Retina (tissue), 1 donor: ENCODE measurements at regions not wholly inside any gene's neighbourhood (a gene's known extent, or its start where the extent isn't known, plus 50 kb on each side); places are given as distances from the start of the nearest gene placed in this dataset.
"Not testable (repeated sequence)": the region's sequence is repeated elsewhere in the genome, so short reads cannot be mapped to it uniquely, and the experiment has no call there.

ENCODE experiments used
- DNase-seq: peaks from one replicate; pipeline ENCODE4 v3.0.0-alpha.2; 2016

DNA sequence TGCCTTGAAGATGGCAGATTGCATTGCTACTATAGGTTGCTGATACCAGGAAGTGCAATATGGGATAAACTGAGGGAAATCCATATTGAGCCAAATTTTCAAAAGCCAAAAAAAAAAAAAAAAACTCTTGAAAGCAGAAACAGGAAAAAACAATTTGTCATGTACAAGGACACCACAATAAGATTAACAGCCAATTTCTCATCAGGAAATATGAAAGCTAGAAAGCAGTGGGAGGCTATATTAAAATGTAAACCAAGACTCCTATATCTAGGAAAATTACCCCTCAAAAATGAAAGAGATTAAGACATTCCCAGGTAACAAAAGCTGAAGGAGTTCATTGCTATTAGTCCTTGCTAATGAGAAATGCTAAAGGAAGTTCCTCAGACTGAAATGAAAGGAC is 462.8 kb upstream of the DPH6 start:
- DNase-seq = no peak

DNA sequence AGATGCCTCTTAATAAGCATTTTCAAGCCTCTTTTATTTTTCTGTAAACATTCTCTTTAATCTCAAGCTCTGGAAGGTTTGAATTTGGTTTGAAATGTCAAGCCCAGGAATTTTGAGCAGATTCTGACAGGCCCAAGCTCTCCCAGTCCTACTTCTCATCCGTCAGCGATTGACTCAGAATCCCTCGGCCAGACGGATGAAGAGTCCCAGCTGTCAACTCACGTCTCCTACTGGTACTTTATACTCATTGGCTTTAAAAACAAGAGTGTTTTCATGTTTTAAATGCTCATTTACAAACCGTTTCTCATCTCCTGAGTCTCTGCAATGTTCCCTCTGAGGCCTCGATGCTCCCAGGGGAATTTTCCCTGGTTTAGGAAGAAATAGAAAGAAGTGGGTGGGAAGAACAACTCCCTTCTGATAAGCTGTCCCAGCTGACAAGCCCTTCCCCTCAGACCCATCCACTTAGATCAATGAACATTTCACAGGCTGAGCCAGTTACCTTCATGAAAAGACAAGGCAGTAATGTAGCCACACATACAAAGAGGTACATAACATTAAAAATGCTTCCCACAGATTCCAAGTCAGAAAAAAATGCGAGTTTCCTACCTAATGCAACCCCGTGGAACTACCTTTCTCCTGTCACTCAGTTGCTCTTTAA is 478.2 kb upstream of the DPH6 start:
- peak; percentile 28 for DNase-seq

- no peak for DNase-seq
Observed at GRCh38 chr15:36026627-36027283, 480.8 kb upstream of the DPH6 start.

DNA sequence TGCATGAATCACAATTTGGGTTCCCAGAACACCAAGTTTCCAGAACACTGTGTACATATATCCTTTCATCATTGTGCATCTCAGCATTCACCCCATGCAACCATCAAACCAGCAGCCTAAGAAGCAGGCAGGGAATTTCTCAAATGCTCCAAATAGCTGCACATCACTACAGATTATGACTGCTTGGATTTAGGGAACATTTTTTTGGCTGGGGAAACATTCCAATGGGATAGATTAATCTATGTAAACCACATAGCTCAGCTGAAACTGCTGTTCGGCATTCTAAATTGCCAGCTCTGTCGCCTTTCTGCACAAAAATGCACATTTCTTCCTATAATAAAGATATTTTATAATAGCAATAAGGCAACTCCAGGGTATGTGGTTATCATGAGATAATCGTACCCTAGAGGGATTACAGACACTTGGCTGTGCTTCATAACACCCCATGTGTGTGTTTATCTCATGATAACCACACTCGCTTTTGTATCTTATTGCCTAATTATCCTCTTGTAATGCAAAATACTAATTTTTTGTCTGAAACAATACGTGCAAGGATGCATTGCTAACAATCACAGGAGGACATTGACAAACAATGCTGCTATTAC is 483.7 kb upstream of the DPH6 start:
- DNase-seq = no peak

DNA sequence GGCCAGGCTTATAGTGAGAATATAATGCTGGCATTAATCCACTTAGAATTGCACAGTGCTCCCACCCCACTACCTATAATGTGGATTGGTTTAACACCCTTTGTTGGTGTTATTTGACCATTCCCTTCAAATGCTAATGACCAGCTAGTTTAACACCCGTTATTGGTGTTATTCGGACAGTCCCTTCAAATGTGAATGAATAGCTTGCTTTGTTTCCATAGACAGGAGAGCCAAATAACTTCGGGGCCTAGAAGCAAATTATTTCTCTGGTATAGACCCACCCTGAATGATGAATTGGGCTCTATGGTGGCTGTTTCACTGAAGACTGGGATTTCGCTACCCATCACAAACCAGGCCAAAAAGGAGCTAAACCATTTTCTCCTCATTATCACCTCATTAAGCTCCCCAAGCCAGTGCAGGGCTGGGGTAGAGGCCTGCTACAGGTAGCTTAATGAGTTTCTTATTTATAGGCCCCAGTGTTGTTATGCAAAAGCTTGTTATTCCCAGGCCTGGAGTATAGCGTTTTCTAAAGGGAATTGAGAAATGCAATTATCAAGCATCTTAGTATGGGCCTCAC is 494.1 kb upstream of the DPH6 start:
- DNase-seq = no peak

DNA sequence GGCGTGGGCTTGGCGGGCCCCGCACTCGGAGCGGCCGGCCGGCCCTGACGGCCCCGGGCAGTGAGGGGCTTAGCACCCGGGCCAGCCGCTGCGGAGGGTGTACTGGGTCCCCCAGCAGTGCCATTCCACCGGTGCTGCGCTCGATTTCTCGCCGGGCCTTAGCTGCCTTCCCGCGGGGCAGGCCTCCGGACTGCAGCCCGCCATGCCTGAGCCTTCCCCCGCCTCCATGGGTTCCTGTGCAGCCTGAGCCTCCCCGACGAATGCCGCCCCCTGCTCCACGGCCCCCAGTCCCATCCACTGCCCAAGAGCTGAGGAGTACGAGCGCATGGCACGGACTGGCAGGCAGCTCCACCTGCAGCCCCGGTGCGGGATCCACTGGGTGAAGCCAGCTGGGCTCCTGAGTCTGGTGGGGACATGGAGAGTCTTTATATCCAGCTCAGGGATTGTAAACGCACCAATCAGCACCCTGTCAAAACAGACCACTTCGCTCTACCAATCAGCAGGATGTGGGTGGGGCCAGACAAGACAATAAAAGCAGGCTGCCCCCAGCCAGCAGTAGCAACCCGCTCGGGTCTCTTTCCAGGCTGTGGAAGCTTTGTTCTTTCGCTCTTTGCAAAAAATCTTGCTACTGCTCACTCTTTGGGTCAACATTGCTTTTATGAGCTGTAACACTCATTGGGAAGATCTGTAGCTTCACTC is 501.2 kb upstream of the DPH6 start:
- DNase-seq = not testable (repeated sequence)

GRCh38 chr15:36050899-36051298 is 504.9 kb upstream of the DPH6 start:
- DNase-seq = peak; percentile 8

DNA sequence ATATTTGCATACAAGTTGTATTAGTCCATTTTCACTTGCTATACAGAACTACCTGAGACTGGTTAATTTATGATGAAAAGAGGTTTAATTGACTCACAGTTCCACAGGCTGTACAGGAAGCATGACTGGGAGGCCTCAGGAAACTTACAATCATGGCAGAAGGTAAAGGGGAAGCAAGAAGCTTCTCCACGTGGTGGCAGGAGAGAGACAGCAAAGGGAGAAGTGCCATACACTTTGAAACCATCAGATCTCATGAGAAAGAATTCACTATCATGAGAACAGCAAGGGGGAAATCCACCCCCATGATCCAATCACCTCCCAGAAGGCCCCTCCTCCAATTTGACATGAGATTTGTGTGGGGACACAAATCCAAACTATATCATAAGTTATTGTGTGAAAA is 506.7 kb upstream of the DPH6 start:
- DNase-seq = not testable (repeated sequence)

DNA sequence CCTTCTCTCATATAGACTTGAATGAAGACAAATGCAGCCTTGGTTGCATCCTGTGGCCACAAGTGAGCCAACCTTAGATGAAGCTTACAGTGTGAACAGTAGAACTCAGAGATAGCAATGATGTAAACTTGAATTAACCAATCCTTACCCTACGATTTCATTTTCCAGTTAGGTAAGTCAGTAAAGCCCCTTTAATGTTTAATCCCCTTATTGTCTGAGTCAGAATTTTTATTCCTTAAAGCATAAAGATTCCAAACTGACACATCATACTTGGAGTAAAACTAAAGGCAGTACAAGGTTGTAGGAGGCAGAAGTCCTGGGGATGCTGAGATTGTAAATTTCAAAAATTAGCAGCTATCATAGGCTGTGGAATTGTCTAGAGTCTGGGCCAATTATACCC is 507.8 kb upstream of the DPH6 start:
- no peak for DNase-seq

- DNase-seq = no peak
Observed at GRCh38 chr15:36059596-36059995, 513.6 kb upstream of the DPH6 start.

DNA sequence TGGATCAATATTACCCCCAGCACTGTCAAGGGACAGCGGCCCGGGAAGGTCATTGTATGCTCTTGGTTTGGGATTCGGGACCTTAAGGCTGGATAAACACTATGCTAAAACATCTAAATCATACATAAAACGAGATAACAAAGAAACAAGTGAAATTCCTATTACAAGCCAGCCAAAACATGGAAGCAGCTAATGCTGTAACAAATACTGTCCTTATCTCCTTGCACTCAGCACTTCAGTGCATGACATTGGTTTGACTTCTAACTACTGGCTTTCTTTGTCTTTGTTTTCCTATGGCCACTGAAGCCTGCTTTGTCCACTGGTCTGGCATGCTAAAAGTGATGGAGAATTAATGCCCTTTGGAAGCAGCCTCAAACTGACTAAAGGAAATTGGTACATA is 516.4 kb upstream of the DPH6 start:
- no peak for DNase-seq

DNA sequence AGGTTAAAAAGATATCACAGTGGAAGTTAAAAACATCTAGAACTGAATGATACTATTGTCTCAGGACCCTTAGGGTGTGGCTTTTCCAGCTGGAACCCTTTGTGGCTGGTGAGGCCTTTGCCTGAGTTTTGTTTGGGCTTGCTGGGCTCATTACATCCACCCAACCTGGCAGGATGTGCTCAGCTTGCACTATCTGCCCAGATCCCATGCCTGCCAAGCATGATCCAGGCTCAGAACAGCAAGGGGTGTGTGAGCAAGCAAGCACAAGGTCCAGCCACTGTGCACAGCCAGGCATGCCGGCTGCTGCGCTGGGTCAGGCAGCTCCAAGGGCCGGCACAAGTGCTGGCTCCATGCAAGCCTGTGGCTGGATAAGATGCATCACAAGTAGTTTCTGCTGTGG is 512.7 kb upstream of the CDIN1 start:
- DNase-seq = no peak

GRCh38 chr15:36067483-36068274 is 511.7 kb upstream of the CDIN1 start:
- DNase-seq = no peak

GRCh38 chr15:36075333-36075732 is 504.1 kb upstream of the CDIN1 start:
- DNase-seq = no peak

- no peak for DNase-seq
Observed at GRCh38 chr15:36079021-36079420, 500.4 kb upstream of the CDIN1 start.

GRCh38 chr15:36080759-36081158 is 498.7 kb upstream of the CDIN1 start:
- no peak for DNase-seq

DNA sequence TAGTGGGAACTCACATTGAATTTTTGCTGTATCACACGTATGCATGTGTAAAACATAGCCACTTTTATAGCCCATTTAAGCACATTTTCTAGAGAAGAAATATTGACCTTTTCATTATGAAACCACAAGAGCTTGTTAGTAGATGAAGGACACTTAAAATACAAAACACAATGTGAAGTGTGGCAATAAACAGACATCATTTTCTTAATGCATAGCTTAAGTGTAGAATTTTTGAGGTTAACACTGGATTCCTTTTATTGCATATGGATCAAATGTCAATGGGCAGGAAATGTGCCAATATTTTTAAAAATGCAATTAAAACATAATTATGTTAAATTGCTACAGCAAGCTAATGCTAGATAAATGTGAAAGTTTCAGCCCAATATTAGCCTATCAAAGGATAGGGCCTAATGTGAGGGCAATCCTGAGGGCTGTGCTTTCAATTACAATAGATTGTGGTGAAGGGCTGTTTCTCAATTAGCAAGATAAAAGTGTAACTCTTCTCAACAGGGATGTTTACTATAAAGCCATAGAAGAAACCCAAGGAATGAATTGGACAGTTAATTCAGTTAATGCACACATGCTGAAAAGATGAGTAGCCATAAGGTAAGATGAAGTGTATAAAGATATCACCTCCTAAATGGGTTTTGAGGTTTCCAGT is 489.0 kb upstream of the CDIN1 start:
- no peak for DNase-seq

DNA sequence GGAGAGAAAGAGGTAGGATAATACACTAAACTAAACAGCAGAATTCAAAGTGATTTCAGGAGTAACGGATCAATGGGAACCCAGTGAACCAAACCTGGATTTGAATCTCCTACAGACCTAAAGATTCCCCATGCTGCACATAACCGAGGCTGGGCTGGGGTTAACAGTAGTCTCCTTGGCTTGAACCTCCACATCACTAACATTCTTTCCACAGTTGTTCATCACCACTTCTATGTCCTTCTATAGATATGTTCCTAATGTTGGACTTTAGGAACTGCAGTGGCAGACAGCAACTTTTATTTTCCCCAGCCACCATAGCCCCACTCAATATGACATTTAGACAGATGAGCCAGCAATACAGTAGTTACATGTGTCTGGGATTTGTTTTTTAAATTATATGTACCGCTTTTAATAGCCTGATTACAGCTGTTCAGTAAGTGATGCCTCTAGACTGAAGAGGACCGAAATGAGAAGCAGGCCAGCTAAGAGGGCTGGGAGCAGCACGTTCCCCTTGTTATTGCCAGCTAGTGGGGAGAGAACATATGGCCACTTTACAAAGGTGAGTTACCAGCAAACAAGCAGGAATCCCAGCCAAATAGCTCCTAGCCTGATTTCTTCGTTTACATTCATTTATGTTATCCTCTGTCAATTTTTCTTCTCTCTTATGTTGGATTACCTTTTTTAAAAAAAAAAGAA is 472.6 kb upstream of the CDIN1 start:
- DNase-seq = no peak

DNA sequence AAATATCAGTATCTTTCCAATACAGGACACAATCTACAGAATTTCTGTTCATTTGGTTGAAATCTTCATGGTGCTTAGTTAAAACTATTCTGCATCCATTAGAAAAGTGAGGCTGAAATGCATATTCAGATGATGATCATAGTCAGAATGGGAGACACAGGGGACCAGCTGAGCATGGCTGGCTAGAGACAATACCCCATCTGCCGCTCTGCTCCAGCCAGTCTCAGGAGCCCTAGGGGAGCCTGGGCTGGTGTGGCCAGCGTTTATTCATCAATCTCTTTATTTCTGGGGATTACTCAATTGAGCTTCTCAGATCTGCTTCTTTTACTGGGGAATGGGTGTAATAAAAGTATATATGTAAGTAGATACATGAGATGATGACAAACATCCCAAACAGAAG is 470.9 kb upstream of the CDIN1 start:
- DNase-seq = no peak

DNA sequence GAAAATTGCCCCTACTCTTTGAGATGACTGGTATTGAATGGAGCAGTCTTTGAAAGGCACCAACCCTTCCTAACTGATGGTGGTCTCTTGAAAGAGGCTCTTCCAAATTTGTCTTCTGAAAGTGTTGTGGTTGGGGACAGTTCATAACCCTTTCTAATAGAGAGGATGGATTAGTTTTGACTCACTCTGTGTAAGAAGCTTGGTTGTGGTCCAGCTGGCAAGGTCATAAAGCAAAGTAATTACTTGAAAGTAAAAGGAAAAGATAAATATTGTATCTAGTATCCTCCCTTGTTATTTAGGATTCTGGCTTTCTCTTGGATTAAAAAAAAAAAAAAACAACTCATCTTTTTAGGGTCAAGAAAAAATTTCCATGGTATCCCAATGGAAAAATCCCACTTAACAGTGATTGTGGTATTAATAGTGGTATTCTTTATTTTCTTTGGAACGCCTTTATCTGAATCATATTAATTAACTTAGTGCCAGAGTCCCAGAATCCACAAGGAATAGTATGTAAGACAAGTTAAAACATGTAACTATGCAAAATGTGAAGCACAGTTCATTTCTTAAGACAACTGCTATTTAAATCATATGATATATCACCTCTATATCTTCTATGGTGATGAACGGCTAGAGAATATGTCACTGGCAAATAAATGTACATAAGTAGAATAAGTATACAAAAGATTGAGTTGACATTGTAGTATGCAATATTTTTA is 469.3 kb upstream of the CDIN1 start:
- DNase-seq = no peak

DNA sequence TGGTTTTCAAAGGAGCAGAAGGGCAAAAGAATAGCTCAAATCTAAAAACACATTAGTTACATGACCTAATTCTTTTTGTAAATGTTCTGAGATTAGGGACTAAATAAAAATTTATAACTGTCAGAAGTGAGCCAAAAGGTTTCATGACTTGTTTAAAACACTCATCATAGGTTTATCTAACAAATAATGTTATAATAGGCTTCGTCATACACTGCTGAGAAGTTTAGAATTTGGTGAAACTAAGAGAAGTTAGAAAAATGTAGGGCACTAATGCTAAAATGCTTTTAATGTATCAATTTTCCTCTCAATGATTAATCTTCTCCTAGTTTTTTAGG is 468.8 kb upstream of the CDIN1 start:
- no peak for DNase-seq
